HG03135 (cell line): ENCODE measurements at regions not wholly inside any gene's neighbourhood (a gene's known extent, or its start where the extent isn't known, plus 50 kb on each side); places are given as distances from the start of the nearest gene placed in this dataset.

Experiments used
- ATAC-seq: cut with Tn5 transposase; IDR thresholded peaks from one replicate; pipeline ENCODE4 v1.9.1; 2021; ENCODE audit warnings: mild to moderate bottlenecking, moderate library complexity; ENCODE audit not compliant: unreplicated experiment

GRCh38 chr2:158009399-158009798 lies 92.3 kb upstream of the UPP2 start:
- no peak for ATAC-seq

- no peak for ATAC-seq
These were observed 94.5 kb upstream of the UPP2 start for GRCh38 chr2:158006961-158007719.

DNA sequence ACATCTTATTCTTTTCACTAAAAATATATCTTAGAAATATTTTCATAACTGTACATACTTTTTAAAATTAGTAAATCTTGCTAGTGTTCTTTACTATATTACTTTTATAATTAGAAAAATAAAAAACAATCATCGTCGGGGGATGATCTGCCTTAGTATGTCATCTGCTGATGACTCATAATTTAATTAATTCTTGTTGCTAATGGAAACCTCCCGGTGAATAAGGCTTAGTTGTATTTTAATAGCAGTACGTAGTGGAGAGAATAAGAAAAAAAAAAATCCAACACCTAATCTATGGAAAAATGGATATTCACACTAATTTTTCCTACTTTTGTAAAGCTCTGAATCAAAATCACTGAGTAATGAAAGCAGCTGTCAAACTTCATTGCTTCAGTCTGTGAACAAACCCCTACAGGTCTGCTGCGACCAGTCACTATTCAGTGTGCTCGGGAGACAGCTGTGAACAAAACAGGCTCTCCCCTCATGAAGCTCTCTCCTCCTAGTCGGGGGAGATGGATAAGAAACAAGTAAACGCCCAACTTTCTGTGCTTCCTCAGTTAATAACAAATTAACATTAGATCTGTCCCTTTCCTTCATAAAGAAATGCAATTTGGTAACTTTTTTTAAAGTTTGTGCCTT lies 97.4 kb upstream of the UPP2 start:
- no peak for ATAC-seq

- ATAC-seq, result no peak
These were observed 99.6 kb upstream of the UPP2 start for GRCh38 chr2:158002079-158002478.

- ATAC-seq, result no peak
These were observed 104.9 kb upstream of the UPP2 start for GRCh38 chr2:157996799-157997198.

DNA sequence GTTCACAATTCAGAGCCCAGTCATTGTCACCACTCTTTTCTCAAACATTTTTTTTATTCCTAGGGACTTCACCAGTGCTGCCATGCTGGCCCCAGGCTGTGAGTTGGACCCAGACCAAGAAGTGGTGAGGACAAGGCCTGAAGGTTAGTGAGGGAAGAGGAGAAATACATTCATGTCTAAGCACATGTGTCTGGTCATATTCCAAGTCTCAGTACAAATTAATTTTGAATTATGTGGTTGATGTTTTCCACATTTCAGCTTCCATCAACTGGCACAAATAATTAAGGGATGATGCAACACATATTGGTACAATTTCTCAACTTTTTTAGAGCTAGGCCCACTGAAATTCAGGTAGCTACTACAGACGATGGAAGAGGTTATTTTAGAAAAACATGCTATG lies 106.6 kb upstream of the UPP2 start:
- ATAC-seq, result no peak

DNA sequence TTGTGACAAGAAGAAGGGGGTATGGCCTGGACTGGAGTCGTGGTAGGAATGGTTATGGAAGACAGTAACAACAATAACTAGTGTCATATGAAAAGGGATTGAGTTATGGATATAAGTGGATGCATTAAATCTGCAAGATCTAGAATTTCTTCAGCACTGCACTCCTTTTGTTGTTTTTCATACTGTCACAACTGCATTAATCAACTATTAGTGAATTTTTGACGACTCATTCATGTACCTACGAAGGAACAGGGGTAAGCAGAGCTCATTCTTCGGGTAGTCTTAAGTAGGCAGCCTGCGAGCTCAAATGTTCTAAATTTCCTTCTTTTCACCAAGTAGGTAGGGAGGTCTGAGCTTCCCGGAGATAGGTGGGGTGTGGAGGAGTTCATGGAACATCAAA lies 109.7 kb upstream of the UPP2 start:
- ATAC-seq, result no peak

- no peak for ATAC-seq
These were observed 111.5 kb upstream of the UPP2 start for GRCh38 chr2:157990173-157990572.

DNA sequence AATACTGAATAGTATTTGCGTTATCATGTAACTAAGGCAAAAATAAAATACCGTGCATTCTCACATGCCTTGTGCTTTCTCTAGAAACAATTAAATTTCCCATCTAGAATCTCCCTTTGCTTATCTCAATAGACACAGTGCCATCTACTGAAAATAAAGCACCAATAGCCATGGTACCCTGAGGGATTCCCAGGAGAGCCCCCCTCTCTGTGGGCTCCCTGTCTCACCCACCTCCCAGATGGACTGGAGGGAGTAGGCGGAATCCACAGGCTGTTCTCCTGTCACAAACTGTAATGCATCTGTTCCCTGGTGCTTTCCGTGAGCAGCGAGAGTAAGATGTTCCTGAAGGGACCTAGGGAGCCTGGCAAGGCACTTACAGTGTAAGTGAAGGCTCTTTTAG lies 112.4 kb upstream of the UPP2 start:
- no peak for ATAC-seq

- no peak for ATAC-seq
These were observed 110.6 kb upstream of the ACVR1 start for GRCh38 chr2:157986761-157987160.

DNA sequence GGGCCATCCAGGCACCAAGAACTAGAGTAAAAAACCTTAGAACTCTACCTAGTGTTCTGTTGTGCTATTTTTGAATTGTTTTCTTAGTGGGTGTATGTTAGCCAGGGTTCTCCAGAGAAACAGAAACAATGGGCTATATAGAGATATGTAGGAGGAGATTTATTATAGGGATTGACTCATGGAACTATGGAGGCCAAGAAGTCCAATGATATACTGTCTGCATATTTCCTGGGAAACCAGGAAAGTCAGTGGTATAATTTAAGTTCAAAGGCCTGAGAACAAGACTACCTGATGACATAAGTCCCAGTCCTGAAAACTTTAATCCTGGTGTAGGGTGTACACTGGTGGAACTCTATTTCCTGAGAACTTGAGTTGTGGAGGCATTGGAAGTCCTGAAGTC lies 108.7 kb upstream of the ACVR1 start:
- ATAC-seq, result no peak

- no peak for ATAC-seq
These were observed 103.9 kb upstream of the ACVR1 start for GRCh38 chr2:157980020-157980419.

- no peak for ATAC-seq
These were observed 95.6 kb upstream of the ACVR1 start for GRCh38 chr2:157971702-157972101.

- ATAC-seq, result no peak
These were observed 91.7 kb upstream of the ACVR1 start for GRCh38 chr2:157967856-157968255.

GRCh38 chr2:157959249-157959648 lies 83.1 kb upstream of the ACVR1 start:
- ATAC-seq, result no peak

DNA sequence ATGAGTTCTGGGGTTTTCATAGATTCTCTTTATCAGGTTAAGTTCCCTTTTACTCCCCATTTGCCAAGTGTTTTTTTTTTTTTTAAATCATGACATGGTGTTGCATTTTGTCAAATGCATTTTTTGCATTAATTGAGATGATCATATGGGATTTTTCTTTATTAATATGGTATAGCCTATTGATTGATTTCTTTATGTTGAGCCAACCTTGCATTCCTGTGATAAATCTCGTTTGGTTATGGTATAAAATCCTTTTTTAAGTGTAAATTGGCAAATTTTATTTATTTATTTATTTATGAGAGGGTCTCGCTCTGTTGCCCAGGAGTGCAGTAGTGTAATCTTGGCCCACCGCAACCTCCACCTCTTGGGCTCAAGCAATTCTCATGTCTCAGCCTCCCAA lies 81.5 kb upstream of the ACVR1 start:
- no peak for ATAC-seq

DNA sequence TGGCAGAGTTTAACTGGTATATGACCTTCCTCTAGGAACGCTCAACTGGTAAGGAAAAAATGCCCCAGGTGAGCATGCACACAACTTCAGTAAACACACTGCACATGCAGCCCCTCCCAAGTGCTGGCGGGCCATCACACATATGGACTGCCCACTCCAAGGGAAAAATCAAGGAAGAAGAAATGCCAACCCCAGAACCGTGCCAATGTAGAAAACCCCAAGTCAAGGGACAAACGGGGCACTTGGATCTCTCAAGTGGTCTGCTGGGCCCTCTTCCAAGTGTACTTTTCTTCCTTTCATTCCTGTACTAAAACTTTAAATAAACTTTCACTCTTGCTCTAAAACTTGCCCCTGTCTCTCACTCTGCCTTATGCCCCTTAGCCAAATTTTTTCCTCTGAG lies 76.4 kb upstream of the ACVR1 start:
- ATAC-seq, result no peak

DNA sequence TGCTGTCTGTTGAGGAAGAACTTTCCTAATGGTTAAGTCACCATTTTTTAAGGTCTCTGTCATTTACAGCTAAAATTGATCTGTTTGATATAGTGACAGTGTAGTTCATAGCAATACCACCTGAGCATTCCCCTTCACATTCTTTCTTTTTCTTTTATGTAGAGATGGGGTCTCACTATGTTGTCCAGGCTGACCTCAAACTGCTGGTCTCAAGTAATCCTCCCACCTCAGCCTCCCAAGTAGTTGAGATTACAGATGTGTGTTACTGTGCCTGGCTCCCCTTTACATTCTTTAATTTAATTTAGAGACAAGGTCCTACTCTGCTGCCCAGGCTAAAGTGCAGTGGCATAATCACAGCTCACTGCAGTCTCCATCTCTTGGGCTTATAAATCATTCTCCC lies 72.7 kb upstream of the ACVR1 start:
- ATAC-seq, result no peak

DNA sequence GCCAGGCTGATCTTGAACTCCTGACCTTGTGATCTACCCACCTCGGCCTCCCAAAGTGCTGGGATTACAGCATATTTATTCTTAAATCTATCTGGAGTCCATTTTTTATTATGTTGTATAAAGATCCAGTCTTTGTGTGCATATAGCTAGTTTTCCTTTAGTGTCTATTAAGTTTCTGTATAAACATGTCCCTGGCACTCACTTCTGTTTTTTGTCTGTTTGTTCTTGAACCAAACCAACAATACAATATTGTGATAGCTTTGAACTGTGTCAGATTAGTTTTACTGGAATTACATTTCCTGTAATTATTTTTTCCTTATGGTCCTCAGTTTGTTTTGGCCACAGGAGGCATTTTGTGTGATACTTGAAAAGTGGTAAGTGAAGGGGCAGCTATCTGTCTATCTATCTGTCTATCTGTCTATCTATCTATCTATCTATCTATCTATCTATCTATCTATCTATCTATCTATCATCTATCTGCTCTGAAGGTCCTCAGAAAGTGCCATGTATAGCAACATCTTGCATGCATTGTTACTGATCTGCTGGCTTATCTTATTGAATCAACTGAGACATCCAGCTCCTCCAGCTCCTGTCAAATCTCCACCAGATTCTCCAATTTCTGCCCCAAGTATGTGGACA lies 70.9 kb upstream of the ACVR1 start:
- ATAC-seq, result no peak

DNA sequence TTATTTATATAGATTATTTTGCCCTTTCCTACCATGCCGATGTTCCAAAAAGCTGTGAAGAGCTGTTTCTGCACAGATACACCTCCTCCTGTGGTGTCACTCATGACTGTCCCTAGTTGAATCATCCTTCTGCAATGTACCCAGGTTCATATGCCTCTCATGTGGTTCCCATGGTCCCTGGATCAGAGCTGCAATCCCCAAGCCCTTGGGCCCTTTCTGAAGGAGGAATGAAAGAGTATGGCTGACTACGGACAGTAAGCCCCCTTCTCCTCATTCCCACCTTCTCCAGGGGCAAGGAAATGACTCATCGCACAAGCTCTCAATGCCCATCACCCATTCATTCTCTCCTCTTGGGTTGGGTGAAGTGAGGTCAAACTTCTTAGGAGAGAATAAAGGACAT lies 63.9 kb upstream of the ACVR1 start:
- no peak for ATAC-seq

DNA sequence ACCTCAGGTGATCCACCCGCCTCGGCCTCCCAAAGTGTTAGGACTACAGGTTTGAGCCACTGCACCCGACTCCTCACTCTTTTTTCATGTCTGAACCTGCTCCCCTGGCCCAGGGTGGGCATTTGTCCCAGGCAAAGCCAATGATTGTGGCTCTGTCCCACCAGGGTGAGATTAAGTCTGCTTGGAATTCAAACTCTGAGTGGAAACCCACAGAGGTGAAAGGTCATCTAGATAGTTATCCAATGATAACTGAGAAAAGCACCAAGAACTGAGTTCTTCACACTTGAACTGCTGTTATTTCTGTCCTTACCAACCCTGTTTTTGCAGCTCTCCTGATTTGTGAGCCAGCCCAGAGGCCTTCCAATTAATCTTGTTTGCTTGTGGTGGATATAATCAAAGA lies 62.4 kb upstream of the ACVR1 start:
- no peak for ATAC-seq

- no peak for ATAC-seq
These were observed 60.3 kb upstream of the ACVR1 start for GRCh38 chr2:157936406-157936805.
